OCI-LY3 (cell line): ENCODE measurements at regions not wholly inside any gene's neighbourhood (a gene's known extent, or its start where the extent isn't known, plus 50 kb on each side); places are given as distances from the start of the nearest gene placed in this dataset.

ENCODE experiments used
- H2AFZ ChIP-seq: fragments of 200-600, 300-600 bp; shearing (Covaris generic); 2 replicates; pipeline ENCODE4 v1.6.0; 2014; ENCODE audit warnings: antibody characterized with exemption, low read depth, low read length
- H3K27ac ChIP-seq: fragments of 200-600, 300-600 bp; sonication (generic); 2 replicates; pipeline ENCODE4 v1.5.1; 2014; ENCODE audit warnings: mild to moderate bottlenecking, low read length, moderate library complexity, mixed read lengths
- H3K27me3 ChIP-seq: fragments of 200-600, 300-600 bp; sonication (generic); 2 replicates; pipeline ENCODE4 v1.6.1; 2014; ENCODE audit warnings: low read depth, low read length, mixed read lengths
- H3K36me3 ChIP-seq: fragments of 200-600, 300-600 bp; sonication (generic); replicated peaks from 2 replicates; pipeline ENCODE3; 2014; ENCODE audit warnings: low read depth, low read length, mixed read lengths
- H3K4me1 ChIP-seq: fragments of 300-600, 200-600 bp; sonication (generic); 2 replicates; pipeline ENCODE4 v1.6.1; 2014; ENCODE audit warnings: low read length, mixed read lengths
- H3K4me2 ChIP-seq: fragments of 200-600, 300-600 bp; sonication (generic); 2 replicates; pipeline ENCODE4 v1.6.1; 2014; ENCODE audit warnings: low read length, mixed read lengths
- H3K4me3 ChIP-seq: fragments of 300-600, 200-600 bp; sonication (generic); 2 replicates; pipeline ENCODE4 v1.5.1; 2014; ENCODE audit warnings: antibody characterized with exemption, mild to moderate bottlenecking, low read length, moderate library complexity
- H3K79me2 ChIP-seq: fragments of 300-600, 200-600 bp; shearing (Covaris generic); 2 replicates; pipeline ENCODE4 v1.6.1; 2014; ENCODE audit warnings: mild to moderate bottlenecking, low read length, mixed read lengths
- H3K9ac ChIP-seq: fragments of 300-600, 200-600 bp; shearing (Covaris generic); 2 replicates; pipeline ENCODE4 v1.6.0; 2014; ENCODE audit warnings: mild to moderate bottlenecking, low read length, moderate library complexity
- H3K9me3 ChIP-seq: fragments of 200-600, 300-600 bp; shearing (Covaris generic); 2 replicates; pipeline ENCODE4 v1.6.1; 2014; ENCODE audit warnings: low read length, mixed read lengths; ENCODE audit not compliant: insufficient read depth
- H4K20me1 ChIP-seq: fragments of 200-600, 300-600 bp; sonication (generic); 2 replicates; pipeline ENCODE4 v1.6.1; 2016; ENCODE audit warnings: low read length, mixed read lengths; ENCODE audit not compliant: insufficient read depth
- CTCF ChIP-seq: fragments of 200-600, 300-600 bp; sonication (generic); IDR thresholded peaks from 2 replicates; pipeline ENCODE4 v1.5.1; 2014; ENCODE audit warnings: antibody characterized with exemption, low read length, low read depth
- EZH2phosphoT487 ChIP-seq: fragments of 200-600 bp; shearing (Covaris generic); IDR thresholded peaks from 2 replicates; pipeline ENCODE4 v1.6.1; 2018; ENCODE audit warnings: antibody characterized with exemption, mixed run types, low read depth

GRCh38 chr3:30393079-30393478 lies 213.3 kb upstream of the TGFBR2 start:
- no peaks in the 10 kb centered on the region for H3K27me3 ChIP-seq
- no peaks in the 10 kb centered on the region for H3K36me3 ChIP-seq
- no peaks in the 10 kb centered on the region for H3K79me2 ChIP-seq
- TF ChIP-seq EZH2phosphoT487 (no peak), CTCF (no peak)
- H3K9ac ChIP-seq: no peak overlapping the region
- no peaks in the 10 kb centered on the region for H3K4me1 ChIP-seq
- H2AFZ ChIP-seq: no peak overlapping the region
- H3K4me3 ChIP-seq: no peak overlapping the region
- no peak overlapping the region for H3K4me2 ChIP-seq
- H3K9me3 ChIP-seq: no peaks in the 10 kb centered on the region
- no peak overlapping the region for H3K27ac ChIP-seq
- H4K20me1 ChIP-seq: no peaks in the 10 kb centered on the region

- H2AFZ ChIP-seq: no peak overlapping the region
- no peak overlapping the region for H3K27ac ChIP-seq
- H3K9me3 ChIP-seq: no peaks in the 10 kb centered on the region
- H3K4me3 ChIP-seq: no peak overlapping the region
- no peak overlapping the region for H3K9ac ChIP-seq
- no peaks in the 10 kb centered on the region for H3K79me2 ChIP-seq
- no peaks in the 10 kb centered on the region for H3K36me3 ChIP-seq
- H3K4me1 ChIP-seq: no peaks in the 10 kb centered on the region
- TF ChIP-seq EZH2phosphoT487 (no peak), CTCF (no peak)
- no peaks in the 10 kb centered on the region for H3K27me3 ChIP-seq
- no peak overlapping the region for H3K4me2 ChIP-seq
- no peaks in the 10 kb centered on the region for H4K20me1 ChIP-seq
These were observed 209.4 kb upstream of the TGFBR2 start for GRCh38 chr3:30397030-30397429.

- Histone ChIP-seq H3K4me2 (no peak overlapping the region), H3K4me1 (no peaks in the 10 kb centered on the region), H2AFZ (no peak overlapping the region), H4K20me1 (no peaks in the 10 kb centered on the region), H3K79me2 (no peaks in the 10 kb centered on the region), H3K36me3 (no peaks in the 10 kb centered on the region), H3K27ac (no peak overlapping the region), H3K4me3 (no peak overlapping the region), H3K9ac (no peak overlapping the region), H3K27me3 (no peaks in the 10 kb centered on the region), H3K9me3 (no peaks in the 10 kb centered on the region)
- TF ChIP-seq EZH2phosphoT487 (no peak), CTCF (no peak)
These were observed 206.8 kb upstream of the TGFBR2 start for GRCh38 chr3:30399394-30400181.

- Histone ChIP-seq H3K27me3 (no peaks in the 10 kb centered on the region), H4K20me1 (no peaks in the 10 kb centered on the region), H3K9me3 (no peaks in the 10 kb centered on the region), H3K4me3 (no peak overlapping the region), H3K79me2 (no peaks in the 10 kb centered on the region), H2AFZ (no peak overlapping the region), H3K4me1 (no peaks in the 10 kb centered on the region), H3K27ac (no peak overlapping the region), H3K9ac (no peak overlapping the region), H3K4me2 (no peak overlapping the region), H3K36me3 (no peaks in the 10 kb centered on the region)
- TF ChIP-seq EZH2phosphoT487 (no peak), CTCF (no peak)
These were observed 205.5 kb upstream of the TGFBR2 start for GRCh38 chr3:30400926-30401325.
